Cardiac septum (tissue), 1 donor: ENCODE measurements at regions not wholly inside any gene's neighbourhood (a gene's known extent, or its start where the extent isn't known, plus 50 kb on each side); places are given as distances from the start of the nearest gene placed in this dataset.

Source experiments
- DNase-seq: peaks from one replicate; pipeline ENCODE4 v3.0.0-alpha.2; 2020; ENCODE audit warnings: low spot score
- intact Hi-C: fragments of 100-400 bp; cut with DNase I; formaldehyde crosslinking; loops from one replicate; pipeline ENCODE4 v1.14.0; 2022
- donor health status: DM: no; HTN: no; CAD: no.

GRCh38 chr5:5794118-5794560 lies 371.7 kb downstream of the ICE1 start:
- no peak for DNase-seq
- intact Hi-C loops = loop anchor here (10.0 kb wide), 1 partner anchor 299 kb away; no protein-coding TSS in a partner anchor

GRCh38 chr5:5793242-5794117 lies 371.0 kb downstream of the ICE1 start:
- DNase-seq = no peak
- intact Hi-C loops = loop anchor here (10.0 kb wide), 1 partner anchor 299 kb away; no protein-coding TSS in a partner anchor

- DNase-seq = no peak
- intact Hi-C loops = loop anchor here (10.0 kb wide), 1 partner anchor 297 kb away; no protein-coding TSS in a partner anchor
Measured at GRCh38 chr5:5792106-5792505, 369.6 kb downstream of the ICE1 start.

- intact Hi-C loops = no loop called here
- DNase-seq = no peak
Measured at GRCh38 chr5:5788793-5789192, 366.3 kb downstream of the ICE1 start.

- no peak for DNase-seq
- intact Hi-C loops = no loop called here
Measured at GRCh38 chr5:5787373-5787772, 364.9 kb downstream of the ICE1 start.

GRCh38 chr5:5784101-5784500 lies 361.6 kb downstream of the ICE1 start:
- DNase-seq = no peak
- intact Hi-C loops = no loop called here

GRCh38 chr5:5783021-5783420 lies 360.5 kb downstream of the ICE1 start:
- DNase-seq = no peak
- intact Hi-C loops = no loop called here

GRCh38 chr5:5782402-5782801 lies 359.9 kb downstream of the ICE1 start:
- intact Hi-C loops = no loop called here
- no peak for DNase-seq

GRCh38 chr5:5781335-5781734 lies 358.9 kb downstream of the ICE1 start:
- intact Hi-C loops = no loop called here
- DNase-seq = no peak

GRCh38 chr5:5780253-5780652 lies 357.8 kb downstream of the ICE1 start:
- intact Hi-C loops = no loop called here
- DNase-seq = no peak

GRCh38 chr5:5777013-5777412 lies 354.5 kb downstream of the ICE1 start:
- intact Hi-C loops = no loop called here
- DNase-seq = no peak

- DNase-seq = no peak
- intact Hi-C loops = no loop called here
Measured at GRCh38 chr5:5772202-5772601, 349.7 kb downstream of the ICE1 start.

GRCh38 chr5:5770825-5771224 lies 348.3 kb downstream of the ICE1 start:
- DNase-seq = no peak
- intact Hi-C loops = no loop called here

- intact Hi-C loops = no loop called here
- no peak for DNase-seq
Measured at GRCh38 chr5:5767286-5767928, 344.9 kb downstream of the ICE1 start.

GRCh38 chr5:5765066-5765850 lies 342.8 kb downstream of the ICE1 start:
- intact Hi-C loops = no loop called here
- no peak for DNase-seq

- no peak for DNase-seq
- intact Hi-C loops = no loop called here
Measured at GRCh38 chr5:5764246-5764645, 341.8 kb downstream of the ICE1 start.

- intact Hi-C loops = no loop called here
- DNase-seq = no peak
Measured at GRCh38 chr5:5756762-5757161, 334.3 kb downstream of the ICE1 start.

- no peak for DNase-seq
- intact Hi-C loops = no loop called here
Measured at GRCh38 chr5:5755888-5756287, 333.4 kb downstream of the ICE1 start.

- intact Hi-C loops = no loop called here
- DNase-seq = no peak
Measured at GRCh38 chr5:5752844-5753243, 330.4 kb downstream of the ICE1 start.

- no peak for DNase-seq
- intact Hi-C loops = no loop called here
Measured at GRCh38 chr5:5751987-5752386, 329.5 kb downstream of the ICE1 start.
